ENCODE measurements at regions not wholly inside any gene's neighbourhood (a gene's known extent, or its start where the extent isn't known, plus 50 kb on each side); places are given as distances from the start of the nearest gene placed in this dataset.

DNA sequence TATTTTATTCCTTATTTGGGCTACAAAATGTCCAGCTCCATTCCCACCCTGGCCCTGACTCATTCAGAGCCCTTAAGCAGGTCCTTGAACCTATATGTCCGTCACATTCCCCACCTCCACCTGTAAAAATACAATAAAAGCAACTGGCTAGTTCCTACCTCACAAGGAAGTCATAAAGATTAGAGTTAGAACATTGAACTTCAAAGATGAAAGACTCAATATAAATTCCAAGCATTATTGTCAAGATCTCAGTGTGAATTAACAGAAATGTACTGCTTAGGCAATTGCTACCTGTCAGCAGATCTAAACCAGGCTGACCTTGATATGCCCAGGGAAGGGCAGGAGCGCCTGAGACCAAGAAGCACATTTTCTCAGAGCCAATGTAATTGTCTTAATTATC, 221.8 kb downstream of the ENC1 start:
- CTCF ChIA-PET, result no interaction called here
- no peaks in the 10 kb centered on the region for H3K36me3 ChIP-seq (ENCODE audit: control insufficient read depth in 2 of 2, insufficient read depth in 1 of 2, low read length in 2 of 2)
- TF ChIP-seq ZNF654 (tag by site-specific recombination; IDR thresholded peaks at IDR 0.05; ENCODE audit: low read depth) (no peak), TCF7L2 (IDR thresholded peaks at IDR 0.05; ENCODE audit: borderline replicate concordance, low read depth, low read length) (peak; percentile 60; the same call in 1 of the 2 replicates)
- TF ChIP-seq, protein P1, sequence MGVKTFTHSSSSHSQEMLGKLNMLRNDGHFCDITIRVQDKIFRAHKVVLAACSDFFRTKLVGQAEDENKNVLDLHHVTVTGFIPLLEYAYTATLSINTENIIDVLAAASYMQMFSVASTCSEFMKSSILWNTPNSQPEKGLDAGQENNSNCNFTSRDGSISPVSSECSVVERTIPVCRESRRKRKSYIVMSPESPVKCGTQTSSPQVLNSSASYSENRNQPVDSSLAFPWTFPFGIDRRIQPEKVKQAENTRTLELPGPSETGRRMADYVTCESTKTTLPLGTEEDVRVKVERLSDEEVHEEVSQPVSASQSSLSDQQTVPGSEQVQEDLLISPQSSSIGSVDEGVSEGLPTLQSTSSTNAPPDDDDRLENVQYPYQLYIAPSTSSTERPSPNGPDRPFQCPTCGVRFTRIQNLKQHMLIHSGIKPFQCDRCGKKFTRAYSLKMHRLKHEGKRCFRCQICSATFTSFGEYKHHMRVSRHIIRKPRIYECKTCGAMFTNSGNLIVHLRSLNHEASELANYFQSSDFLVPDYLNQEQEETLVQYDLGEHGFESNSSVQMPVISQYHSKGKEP (tag by site-specific recombination; IDR thresholded peaks at IDR 0.05), result no peak
- H3K4me1 ChIP-seq (ENCODE audit: control insufficient read depth, insufficient read depth, low read length), result peaks cover 2% of the 10 kb centered on the region
- no peak overlapping the region for H3K27ac ChIP-seq (ENCODE audit: extremely low read depth, low read depth, low read length)
- no peak overlapping the region for H3K4me3 ChIP-seq (ENCODE audit: low read depth, low read length)
- no peaks in the 10 kb centered on the region for H3K9me3 ChIP-seq (ENCODE audit: control insufficient read depth, insufficient read depth, low read depth, low read length)
- POLR2A ChIA-PET, result interaction anchor here (1.2 kb wide), 1 partner anchor 222 kb away, joined by 5 read pairs; the partner anchor contains the start of gene ENC1

DNA sequence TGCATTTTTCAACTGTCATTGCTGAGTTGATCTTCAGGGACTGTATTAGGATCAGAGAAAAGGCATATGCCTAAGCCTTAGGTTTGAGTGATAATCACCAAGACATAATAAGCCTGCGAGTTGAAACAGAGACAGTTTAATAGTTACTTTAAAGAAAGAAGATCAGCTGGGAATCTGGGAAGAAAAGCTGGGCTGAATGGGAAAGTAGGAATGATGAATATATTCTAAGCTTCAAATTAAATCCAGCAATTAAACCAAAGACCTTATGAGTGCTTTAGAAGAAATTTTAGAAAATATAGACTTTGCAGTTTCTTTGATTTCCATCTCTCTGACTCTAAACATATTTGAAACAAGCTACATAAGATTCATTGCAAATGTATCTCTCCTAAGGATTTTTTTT, 222.3 kb downstream of the ENC1 start:
- ChIA-PET CTCF (interaction anchor here (0.6 to 1.0 kb wide), 3 partner anchors 11 to 143 kb away, joined by 3 read pairs; no protein-coding TSS in a partner anchor), POLR2A (interaction anchor here (1.2 kb wide), 1 partner anchor 223 kb away, joined by 5 read pairs; the partner anchor contains the start of gene ENC1)
- Histone ChIP-seq H3K4me3 (ENCODE audit: low read depth, low read length) (no peak overlapping the region), H3K9me3 (ENCODE audit: control insufficient read depth, insufficient read depth, low read depth, low read length) (no peaks in the 10 kb centered on the region), H3K36me3 (ENCODE audit: control insufficient read depth in 2 of 2, insufficient read depth in 1 of 2, low read length in 2 of 2) (no peaks in the 10 kb centered on the region), H3K27ac (ENCODE audit: extremely low read depth, low read depth, low read length) (no peak overlapping the region), H3K4me1 (ENCODE audit: control insufficient read depth, insufficient read depth, low read length) (peaks cover 2% of the 10 kb centered on the region)
- TF ChIP-seq, protein P1 (tag by site-specific recombination; IDR thresholded peaks at IDR 0.05), result no peak
- no peak for TF ChIP-seq MYNN (tag by site-specific recombination; IDR thresholded peaks at IDR 0.05; ENCODE audit: borderline replicate concordance)
- TF ChIP-seq EGR2 (tag by site-specific recombination; IDR thresholded peaks at IDR 0.05; ENCODE audit: low read depth), result no peak
- TF ChIP-seq ZNF600 (tag by site-specific recombination; IDR thresholded peaks at IDR 0.05), result no peak
- TF ChIP-seq SCRT1 (tag by site-specific recombination; IDR thresholded peaks at IDR 0.05; ENCODE audit: borderline replicate concordance), result no peak
- TF ChIP-seq, protein P2, sequence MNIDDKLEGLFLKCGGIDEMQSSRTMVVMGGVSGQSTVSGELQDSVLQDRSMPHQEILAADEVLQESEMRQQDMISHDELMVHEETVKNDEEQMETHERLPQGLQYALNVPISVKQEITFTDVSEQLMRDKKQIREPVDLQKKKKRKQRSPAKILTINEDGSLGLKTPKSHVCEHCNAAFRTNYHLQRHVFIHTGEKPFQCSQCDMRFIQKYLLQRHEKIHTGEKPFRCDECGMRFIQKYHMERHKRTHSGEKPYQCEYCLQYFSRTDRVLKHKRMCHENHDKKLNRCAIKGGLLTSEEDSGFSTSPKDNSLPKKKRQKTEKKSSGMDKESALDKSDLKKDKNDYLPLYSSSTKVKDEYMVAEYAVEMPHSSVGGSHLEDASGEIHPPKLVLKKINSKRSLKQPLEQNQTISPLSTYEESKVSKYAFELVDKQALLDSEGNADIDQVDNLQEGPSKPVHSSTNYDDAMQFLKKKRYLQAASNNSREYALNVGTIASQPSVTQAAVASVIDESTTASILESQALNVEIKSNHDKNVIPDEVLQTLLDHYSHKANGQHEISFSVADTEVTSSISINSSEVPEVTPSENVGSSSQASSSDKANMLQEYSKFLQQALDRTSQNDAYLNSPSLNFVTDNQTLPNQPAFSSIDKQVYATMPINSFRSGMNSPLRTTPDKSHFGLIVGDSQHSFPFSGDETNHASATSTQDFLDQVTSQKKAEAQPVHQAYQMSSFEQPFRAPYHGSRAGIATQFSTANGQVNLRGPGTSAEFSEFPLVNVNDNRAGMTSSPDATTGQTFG (tag by site-specific recombination; IDR thresholded peaks at IDR 0.05; ENCODE audit: borderline replicate concordance), result no peak

DNA sequence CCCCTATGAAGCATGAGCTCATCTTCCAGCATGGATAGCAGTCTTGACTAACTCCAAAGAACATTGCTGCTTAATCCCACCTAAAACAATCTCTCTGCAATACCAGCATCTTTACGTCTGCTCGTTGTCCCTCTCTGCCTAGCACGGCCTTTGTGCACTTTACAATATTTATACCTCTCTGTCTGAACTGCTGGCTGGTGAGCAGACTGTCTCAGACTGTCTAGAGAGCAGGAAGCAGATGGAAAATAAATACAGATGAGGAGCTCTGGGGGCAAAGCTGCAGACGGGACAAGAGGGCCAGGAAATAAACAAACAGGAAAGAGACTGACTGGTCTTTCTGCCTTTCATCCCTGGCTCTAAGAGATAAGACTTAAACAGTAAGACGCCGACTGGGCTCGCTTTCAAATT, 224.8 kb downstream of the ENC1 start:
- ChIA-PET CTCF (interaction anchor here (0.6 to 1.5 kb wide), 4 partner anchors 8 to 734 kb away, joined by 3 to 7 read pairs (median 4); no protein-coding TSS in a partner anchor), POLR2A (interaction anchor here (1.0 to 1.4 kb wide), 4 partner anchors 128 to 254 kb away, joined by 3 to 15 read pairs (median 4); partner anchors contain the start of gene ENC1)
- no peak overlapping the region for H3K4me3 ChIP-seq (ENCODE audit: low read depth, low read length)
- no peaks in the 10 kb centered on the region for H3K36me3 ChIP-seq (ENCODE audit: control insufficient read depth in 2 of 2, insufficient read depth in 1 of 2, low read length in 2 of 2)
- TF ChIP-seq ZNF366 (tag by site-specific recombination; conservative IDR thresholded peaks at IDR 0.05) (no peak), ZBTB20 (tag by site-specific recombination; IDR thresholded peaks at IDR 0.05) (peak; percentile 34; the same call in 1 of the 2 replicates), ZNF335 (tag by site-specific recombination; conservative IDR thresholded peaks at IDR 0.05) (peak; percentile 28; the same call in 1 of the 2 replicates), ZNF10 (tag by site-specific recombination; IDR thresholded peaks at IDR 0.05) (no peak), SP2 (tag by site-specific recombination; IDR thresholded peaks at IDR 0.05) (no peak), ZNF843 (tag by site-specific recombination; IDR thresholded peaks at IDR 0.05) (no peak), ZNF561 (tag by site-specific recombination; IDR thresholded peaks at IDR 0.05; ENCODE audit: borderline replicate concordance) (no peak), ZNF146 (tag by site-specific recombination; IDR thresholded peaks at IDR 0.05) (no peak), ZNF266 (tag by site-specific recombination; IDR thresholded peaks at IDR 0.05; ENCODE audit: low read depth) (no peak), YY1 (tag by site-specific recombination; IDR thresholded peaks at IDR 0.05) (no peak), ZNF768 (tag by site-specific recombination; IDR thresholded peaks at IDR 0.05) (no peak), TRIM28 (IDR thresholded peaks at IDR 0.05; ENCODE audit: borderline replicate concordance, low read length) (peak; percentile 63; the same call in 1 of the 2 replicates)
- TF ChIP-seq, protein P3, sequence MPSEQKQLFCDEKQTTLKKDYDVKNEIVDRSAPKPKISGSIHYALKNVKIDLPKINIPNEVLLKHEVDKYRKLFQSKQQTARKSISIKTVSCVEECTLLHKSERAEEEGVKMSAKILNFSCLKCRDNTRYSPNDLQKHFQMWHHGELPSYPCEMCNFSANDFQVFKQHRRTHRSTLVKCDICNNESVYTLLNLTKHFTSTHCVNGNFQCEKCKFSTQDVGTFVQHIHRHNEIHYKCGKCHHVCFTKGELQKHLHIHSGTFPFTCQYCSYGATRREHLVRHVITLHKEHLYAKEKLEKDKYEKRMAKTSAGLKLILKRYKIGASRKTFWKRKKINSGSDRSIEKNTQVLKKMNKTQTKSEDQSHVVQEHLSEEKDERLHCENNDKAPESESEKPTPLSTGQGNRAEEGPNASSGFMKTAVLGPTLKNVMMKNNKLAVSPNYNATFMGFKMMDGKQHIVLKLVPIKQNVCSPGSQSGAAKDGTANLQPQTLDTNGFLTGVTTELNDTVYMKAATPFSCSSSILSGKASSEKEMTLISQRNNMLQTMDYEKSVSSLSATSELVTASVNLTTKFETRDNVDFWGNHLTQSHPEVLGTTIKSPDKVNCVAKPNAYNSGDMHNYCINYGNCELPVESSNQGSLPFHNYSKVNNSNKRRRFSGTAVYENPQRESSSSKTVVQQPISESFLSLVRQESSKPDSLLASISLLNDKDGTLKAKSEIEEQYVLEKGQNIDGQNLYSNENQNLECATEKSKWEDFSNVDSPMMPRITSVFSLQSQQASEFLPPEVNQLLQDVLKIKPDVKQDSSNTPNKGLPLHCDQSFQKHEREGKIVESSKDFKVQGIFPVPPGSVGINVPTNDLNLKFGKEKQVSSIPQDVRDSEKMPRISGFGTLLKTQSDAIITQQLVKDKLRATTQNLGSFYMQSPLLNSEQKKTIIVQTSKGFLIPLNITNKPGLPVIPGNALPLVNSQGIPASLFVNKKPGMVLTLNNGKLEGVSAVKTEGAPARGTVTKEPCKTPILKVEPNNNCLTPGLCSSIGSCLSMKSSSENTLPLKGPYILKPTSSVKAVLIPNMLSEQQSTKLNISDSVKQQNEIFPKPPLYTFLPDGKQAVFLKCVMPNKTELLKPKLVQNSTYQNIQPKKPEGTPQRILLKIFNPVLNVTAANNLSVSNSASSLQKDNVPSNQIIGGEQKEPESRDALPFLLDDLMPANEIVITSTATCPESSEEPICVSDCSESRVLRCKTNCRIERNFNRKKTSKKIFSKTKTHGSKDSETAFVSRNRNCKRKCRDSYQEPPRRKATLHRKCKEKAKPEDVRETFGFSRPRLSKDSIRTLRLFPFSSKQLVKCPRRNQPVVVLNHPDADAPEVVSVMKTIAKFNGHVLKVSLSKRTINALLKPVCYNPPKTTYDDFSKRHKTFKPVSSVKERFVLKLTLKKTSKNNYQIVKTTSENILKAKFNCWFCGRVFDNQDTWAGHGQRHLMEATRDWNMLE (tag by site-specific recombination; conservative IDR thresholded peaks at IDR 0.05; ENCODE audit: low read depth), result no peak
- H3K27ac ChIP-seq (ENCODE audit: extremely low read depth, low read depth, low read length), result peak overlapping the region; percentile 61
- peaks cover 2% of the 10 kb centered on the region for H3K4me1 ChIP-seq (ENCODE audit: control insufficient read depth, insufficient read depth, low read length)
- no peaks in the 10 kb centered on the region for H3K9me3 ChIP-seq (ENCODE audit: control insufficient read depth, insufficient read depth, low read depth, low read length)

All from HEK293 (cell line).